Ishikawa (cell line): ENCODE measurements at regions not wholly inside any gene's neighbourhood (a gene's known extent, or its start where the extent isn't known, plus 50 kb on each side); places are given as distances from the start of the nearest gene placed in this dataset.

ENCODE experiments used
- CEBPB ChIP-seq: IDR thresholded peaks from 2 replicates; pipeline ENCODE4 v1.6.1; 2012
- CREB1 ChIP-seq: IDR thresholded peaks from 2 replicates; pipeline ENCODE4 v1.6.1; 2012; ENCODE audit warnings: low read depth
- EGR1 ChIP-seq: IDR thresholded peaks from 2 replicates; pipeline ENCODE4 v1.6.1; 2012
- EP300 ChIP-seq: IDR thresholded peaks from 2 replicates; pipeline ENCODE4 v1.6.1; 2012; ENCODE audit warnings: borderline replicate concordance
- FOXM1 ChIP-seq: IDR thresholded peaks from 2 replicates; pipeline ENCODE4 v1.6.1; 2012; ENCODE audit warnings: low read depth, borderline replicate concordance
- NFIC ChIP-seq: IDR thresholded peaks from 2 replicates; pipeline ENCODE4 v1.6.1; 2012
- RAD21 ChIP-seq: IDR thresholded peaks from 2 replicates; pipeline ENCODE4 v1.6.1; 2012; ENCODE audit warnings: low read depth
- TAF1 ChIP-seq: IDR thresholded peaks from 2 replicates; pipeline ENCODE4 v1.6.1; 2012; ENCODE audit warnings: low read depth, mild to moderate bottlenecking
- TCF12 ChIP-seq: IDR thresholded peaks from 2 replicates; pipeline ENCODE4 v1.6.1; 2012; ENCODE audit warnings: low read depth
- TEAD4 ChIP-seq: IDR thresholded peaks from 2 replicates; pipeline ENCODE4 v1.6.1; 2012
- YY1 ChIP-seq: IDR thresholded peaks from 2 replicates; pipeline ENCODE4 v1.6.1; 2012; ENCODE audit warnings: low read depth
- ZBTB7A ChIP-seq: IDR thresholded peaks from 2 replicates; pipeline ENCODE4 v1.6.1; 2012; ENCODE audit warnings: low read depth
- TF ChIP-seq, protein P1 (sequence below): IDR thresholded peaks from 2 replicates; pipeline ENCODE4 v1.6.1; 2012; ENCODE audit warnings: low read depth, mild to moderate bottlenecking
- TF ChIP-seq, protein P2 (sequence below): IDR thresholded peaks from 2 replicates; pipeline ENCODE4 v1.6.1; 2012
- TF ChIP-seq, protein P3 (sequence below): IDR thresholded peaks from 2 replicates; pipeline ENCODE4 v1.6.1; 2012

DNA sequence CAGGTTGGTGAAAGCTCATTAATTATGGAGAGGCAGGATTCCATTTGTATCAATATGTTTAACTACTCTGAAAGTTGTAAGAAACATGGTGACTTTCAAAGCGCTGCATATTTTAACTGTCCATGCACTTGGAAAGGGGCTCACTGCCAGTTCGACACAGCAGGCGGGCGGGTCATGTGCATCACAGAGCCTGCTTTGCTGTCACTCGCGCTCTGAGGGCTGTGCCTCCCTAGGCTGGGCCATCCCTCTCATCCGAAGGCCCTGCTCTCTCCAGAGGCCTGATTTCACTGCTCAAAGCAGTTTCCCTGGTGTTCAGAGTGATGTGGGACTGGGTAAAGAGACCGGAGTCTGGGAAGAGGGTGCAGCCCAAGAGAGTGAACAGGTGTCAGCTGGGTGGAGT is 422.0 kb upstream of the MON1B start:
- TF ChIP-seq EGR1: no peak
- TF ChIP-seq, protein P1, sequence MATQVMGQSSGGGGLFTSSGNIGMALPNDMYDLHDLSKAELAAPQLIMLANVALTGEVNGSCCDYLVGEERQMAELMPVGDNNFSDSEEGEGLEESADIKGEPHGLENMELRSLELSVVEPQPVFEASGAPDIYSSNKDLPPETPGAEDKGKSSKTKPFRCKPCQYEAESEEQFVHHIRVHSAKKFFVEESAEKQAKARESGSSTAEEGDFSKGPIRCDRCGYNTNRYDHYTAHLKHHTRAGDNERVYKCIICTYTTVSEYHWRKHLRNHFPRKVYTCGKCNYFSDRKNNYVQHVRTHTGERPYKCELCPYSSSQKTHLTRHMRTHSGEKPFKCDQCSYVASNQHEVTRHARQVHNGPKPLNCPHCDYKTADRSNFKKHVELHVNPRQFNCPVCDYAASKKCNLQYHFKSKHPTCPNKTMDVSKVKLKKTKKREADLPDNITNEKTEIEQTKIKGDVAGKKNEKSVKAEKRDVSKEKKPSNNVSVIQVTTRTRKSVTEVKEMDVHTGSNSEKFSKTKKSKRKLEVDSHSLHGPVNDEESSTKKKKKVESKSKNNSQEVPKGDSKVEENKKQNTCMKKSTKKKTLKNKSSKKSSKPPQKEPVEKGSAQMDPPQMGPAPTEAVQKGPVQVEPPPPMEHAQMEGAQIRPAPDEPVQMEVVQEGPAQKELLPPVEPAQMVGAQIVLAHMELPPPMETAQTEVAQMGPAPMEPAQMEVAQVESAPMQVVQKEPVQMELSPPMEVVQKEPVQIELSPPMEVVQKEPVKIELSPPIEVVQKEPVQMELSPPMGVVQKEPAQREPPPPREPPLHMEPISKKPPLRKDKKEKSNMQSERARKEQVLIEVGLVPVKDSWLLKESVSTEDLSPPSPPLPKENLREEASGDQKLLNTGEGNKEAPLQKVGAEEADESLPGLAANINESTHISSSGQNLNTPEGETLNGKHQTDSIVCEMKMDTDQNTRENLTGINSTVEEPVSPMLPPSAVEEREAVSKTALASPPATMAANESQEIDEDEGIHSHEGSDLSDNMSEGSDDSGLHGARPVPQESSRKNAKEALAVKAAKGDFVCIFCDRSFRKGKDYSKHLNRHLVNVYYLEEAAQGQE: no peak
- TF ChIP-seq TCF12: no peak
- TF ChIP-seq, protein P2, sequence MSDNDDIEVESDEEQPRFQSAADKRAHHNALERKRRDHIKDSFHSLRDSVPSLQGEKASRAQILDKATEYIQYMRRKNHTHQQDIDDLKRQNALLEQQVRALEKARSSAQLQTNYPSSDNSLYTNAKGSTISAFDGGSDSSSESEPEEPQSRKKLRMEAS: no peak
- no peak for TF ChIP-seq ZBTB7A

DNA sequence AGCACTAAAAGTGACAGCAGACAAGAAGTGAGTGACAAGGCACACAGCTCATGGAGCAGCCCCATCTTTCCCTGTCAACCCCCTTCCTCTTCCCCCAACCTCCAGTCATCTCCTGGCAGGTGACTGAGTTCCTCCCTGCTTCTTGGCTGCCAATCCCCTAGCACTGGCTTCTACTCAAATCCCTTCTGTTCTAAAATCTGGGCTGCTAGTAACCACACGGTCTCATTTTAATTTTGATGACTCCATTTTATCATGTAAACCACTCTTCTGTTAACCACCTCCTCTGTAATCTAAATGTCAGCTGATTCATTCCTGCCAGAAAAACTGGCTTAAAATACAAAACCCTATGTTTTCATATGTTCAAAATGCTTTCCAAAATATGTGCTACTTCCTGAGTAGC is 419.8 kb upstream of the MON1B start:
- no peak for TF ChIP-seq YY1
- no peak for TF ChIP-seq FOXM1
- TF ChIP-seq EGR1: no peak
- TF ChIP-seq RAD21: no peak

DNA sequence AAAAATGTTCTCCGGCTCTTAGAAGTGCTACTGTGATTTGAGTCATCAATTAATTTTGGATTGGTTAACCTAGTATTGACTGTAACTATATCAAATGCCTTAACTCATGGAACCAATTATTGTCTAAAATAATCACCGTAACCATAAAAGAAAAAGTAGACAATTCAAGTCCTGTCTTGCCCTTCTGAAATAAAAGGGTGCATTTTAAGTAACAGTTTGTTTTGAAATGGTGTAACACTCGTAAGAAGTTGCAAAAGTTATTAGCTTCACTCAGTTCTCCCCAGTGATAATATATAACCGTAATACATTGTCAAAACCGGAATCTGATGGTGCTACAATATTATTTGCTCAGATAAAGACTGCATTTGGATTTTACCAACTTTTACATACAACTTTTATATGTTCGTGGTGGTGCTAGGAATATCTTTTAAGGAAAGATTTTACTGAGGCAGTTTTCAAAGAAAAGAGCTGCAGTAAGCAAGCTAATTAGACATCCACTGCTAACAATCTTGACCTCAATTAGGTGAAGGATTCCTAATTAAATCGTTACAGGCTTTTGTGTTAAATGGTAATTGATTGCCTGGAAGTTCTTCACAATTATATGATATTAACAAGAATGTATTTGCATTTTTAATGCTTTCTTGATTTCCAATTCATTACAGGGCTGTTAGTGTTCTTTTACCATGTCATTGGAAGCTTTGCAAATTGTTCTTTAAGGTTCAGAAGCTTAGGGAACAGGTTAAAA is 413.1 kb upstream of the MON1B start:
- no peak for TF ChIP-seq NFIC

DNA sequence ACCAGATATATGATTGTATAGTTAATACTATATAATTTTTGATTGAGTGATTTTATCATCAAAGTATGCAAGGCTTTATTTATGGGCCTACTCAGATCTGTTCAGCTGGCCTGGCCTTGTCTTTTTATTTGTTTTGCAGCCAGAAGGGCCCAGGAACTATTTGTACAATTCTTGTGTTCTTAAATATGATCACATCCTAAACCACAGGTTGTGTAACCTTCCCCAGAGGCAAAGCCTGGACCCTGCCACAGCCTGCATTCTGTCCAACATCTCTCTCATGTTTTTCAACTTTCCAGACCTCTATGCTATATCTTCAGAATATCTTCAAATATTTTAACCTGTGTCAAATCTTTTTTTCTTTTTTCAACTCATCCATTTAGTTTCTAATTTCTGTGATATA is 410.4 kb upstream of the MON1B start:
- TF ChIP-seq FOXM1 (no peak), CEBPB (no peak), YY1 (no peak), NFIC (no peak), TCF12 (no peak), EP300 (no peak), CREB1 (no peak), TEAD4 (no peak), RAD21 (no peak), TAF1 (no peak), EGR1 (no peak), ZBTB7A (no peak)
- TF ChIP-seq, protein P1: no peak
- TF ChIP-seq, protein P2: no peak
- TF ChIP-seq, protein P3, sequence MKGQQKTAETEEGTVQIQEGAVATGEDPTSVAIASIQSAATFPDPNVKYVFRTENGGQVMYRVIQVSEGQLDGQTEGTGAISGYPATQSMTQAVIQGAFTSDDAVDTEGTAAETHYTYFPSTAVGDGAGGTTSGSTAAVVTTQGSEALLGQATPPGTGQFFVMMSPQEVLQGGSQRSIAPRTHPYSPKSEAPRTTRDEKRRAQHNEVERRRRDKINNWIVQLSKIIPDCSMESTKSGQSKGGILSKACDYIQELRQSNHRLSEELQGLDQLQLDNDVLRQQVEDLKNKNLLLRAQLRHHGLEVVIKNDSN: no peak

DNA sequence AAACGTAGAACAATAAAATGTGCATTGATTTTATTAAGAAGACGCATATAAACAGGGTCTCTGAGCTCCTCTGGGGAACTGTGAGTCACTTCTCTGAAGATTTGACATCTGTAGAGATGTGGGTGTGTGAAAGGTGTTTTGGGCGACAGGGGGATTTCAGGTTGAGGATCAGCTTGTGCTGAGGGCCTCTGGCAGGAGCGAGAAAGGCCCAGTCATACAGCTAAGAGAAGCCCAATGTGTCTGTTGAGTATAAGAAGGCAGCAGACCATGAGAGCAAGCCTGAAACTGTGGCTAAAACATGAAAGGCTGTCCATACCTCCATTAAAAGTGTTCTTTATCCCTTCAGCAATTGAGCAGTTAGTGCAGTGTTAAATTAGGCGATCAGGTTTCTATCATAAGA is 406.5 kb upstream of the MON1B start:
- TF ChIP-seq, protein P2: no peak
- TF ChIP-seq ZBTB7A: no peak
- TF ChIP-seq CREB1: no peak
- TF ChIP-seq CEBPB: no peak
- TF ChIP-seq, protein P3: no peak
- no peak for TF ChIP-seq EP300
- TF ChIP-seq, protein P1: no peak
- no peak for TF ChIP-seq NFIC
